ENCODE measurements at regions not wholly inside any gene's neighbourhood (a gene's known extent, or its start where the extent isn't known, plus 50 kb on each side); places are given as distances from the start of the nearest gene placed in this dataset.

GRCh38 chr13:112207129-112207528 is 140.2 kb downstream of the SOX1 start (continued):
- TF ChIP-seq CTCF (conservative IDR thresholded peaks at IDR 0.05; ENCODE audit: low read depth in 2 of 2): no peak

- Histone ChIP-seq H3K27me3 (ENCODE audit: insufficient read depth) (peaks cover 22% of the 10 kb centered on the region), H3K27ac (ENCODE audit: low read depth) (no peak overlapping the region), H3F3A (replicated peaks; ENCODE audit: low read depth) (0 out of 2 replicates have a peak, but pooled peaks cover 5% of the 10 kb centered on the region), H4K20me1 (replicated peaks; ENCODE audit: insufficient read depth) (no peaks in the 10 kb centered on the region), H3K36me3 (ENCODE audit: insufficient read depth) (no peaks in the 10 kb centered on the region), H3K4me3 (no peak overlapping the region), H3K79me2 (replicated peaks; ENCODE audit: insufficient read depth) (no peaks in the 10 kb centered on the region), H3K9me2 (ENCODE audit: insufficient read depth) (no peaks in the 10 kb centered on the region), H3K4me2 (no peak overlapping the region), H3K4me1 (ENCODE audit: insufficient read depth) (peaks cover 16% of the 10 kb centered on the region), H2AFZ (no peak overlapping the region)
- H3K9me3 Mint-ChIP-seq: no peaks in the 10 kb centered on the region
- H3K4me3 Mint-ChIP-seq: no peak overlapping the region
- peaks cover 45% of the 10 kb centered on the region for H3K27me3 Mint-ChIP-seq (ENCODE audit: insufficient read depth, low read depth, poor library complexity)
- H3K36me3 Mint-ChIP-seq (ENCODE audit: low read depth): no peaks in the 10 kb centered on the region
- no peak for ATAC-seq
- H3K4me1 Mint-ChIP-seq: peaks cover 40% of the 10 kb centered on the region
- no peak overlapping the region for H3K27ac Mint-ChIP-seq
- no peak for DNase-seq (ENCODE audit: low spot score)
- TF ChIP-seq EZH2 (IDR thresholded peaks at IDR 0.05; ENCODE audit: low read depth, unreplicated experiment) (no peak), ZNF331 (CRISPR knock-in tag; IDR thresholded peaks at IDR 0.05; ENCODE audit: low read depth) (no peak), CREB1 (CRISPR knock-in tag; IDR thresholded peaks at IDR 0.05; ENCODE audit: low read depth) (no peak), ZNF114 (CRISPR knock-in tag; IDR thresholded peaks at IDR 0.05) (no peak), ZNF462 (CRISPR knock-in tag; IDR thresholded peaks at IDR 0.05) (no peak), CTCF (conservative IDR thresholded peaks at IDR 0.05; ENCODE audit: low read depth in 2 of 2) (no peak), STAT1 (IDR thresholded peaks at IDR 0.05; ENCODE audit: unreplicated experiment) (no peak), REST (IDR thresholded peaks at IDR 0.05; ENCODE audit: unreplicated experiment) (no peak)
These were observed 141.7 kb downstream of the SOX1 start for GRCh38 chr13:112208656-112209055.

Data from GM23338 (cell line).